ENCODE measurements at regions not wholly inside any gene's neighbourhood (a gene's known extent, or its start where the extent isn't known, plus 50 kb on each side); places are given as distances from the start of the nearest gene placed in this dataset.

DNA sequence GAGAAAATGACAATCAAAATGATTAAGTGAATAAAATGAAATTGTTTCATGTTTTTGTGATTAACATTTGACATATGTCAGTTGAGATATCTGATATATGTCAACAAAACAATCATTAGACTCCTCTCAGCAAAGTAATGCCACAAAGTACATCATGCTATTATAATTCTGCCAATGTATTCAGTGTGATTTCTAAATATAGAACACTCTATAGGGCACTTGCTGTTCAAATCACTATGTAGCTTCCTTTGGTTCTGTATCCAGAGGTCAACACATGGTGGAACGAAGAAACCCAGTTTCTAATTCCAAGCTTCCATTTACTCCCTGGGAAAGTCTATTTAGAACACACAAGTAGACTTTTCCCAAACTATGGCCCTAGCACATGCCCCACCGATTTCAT, 227.5 kb upstream of the FAM83B start:
- TF ChIP-seq CTCF (IDR thresholded peaks at IDR 0.05; ENCODE audit: low read depth, low read length) (no peak), POLR2A (IDR thresholded peaks at IDR 0.05; ENCODE audit: extremely low read depth, insufficient read length) (no peak), MAX (IDR thresholded peaks at IDR 0.05; ENCODE audit: low read depth, low read length) (no peak), MYC (IDR thresholded peaks at IDR 0.05; ENCODE audit: low read depth, low read length) (no peak)

Data from NB4 (cell line).